ENCODE measurements at regions not wholly inside any gene's neighbourhood (a gene's known extent, or its start where the extent isn't known, plus 50 kb on each side); places are given as distances from the start of the nearest gene placed in this dataset.
A peak's percentile ranks its signal among the peaks of the same experiment; 100 is the strongest.
"Not testable (repeated sequence)": the region's sequence is repeated elsewhere in the genome, so short reads cannot be mapped to it uniquely, and the experiment has no call there.

- H3K4me2 ChIP-seq; H3K27ac ChIP-seq (ENCODE audit: low read depth in 2 of 2, low read length in 1 of 2); CTCF ChIA-PET; H3K36me3 ChIP-seq (replicated peaks in 1 of 2; ENCODE audit: control insufficient read depth in 1 of 2, insufficient read depth in 2 of 2, low read length in 1 of 2); H3K9me2 ChIP-seq; H2AFZ ChIP-seq (ENCODE audit: low read depth); H3K27me3 ChIP-seq (ENCODE audit: insufficient read depth); H3K79me2 ChIP-seq (ENCODE audit: insufficient read depth); H3K9ac ChIP-seq; POLR2A ChIA-PET; DNase-seq; H4K20me1 ChIP-seq (ENCODE audit: insufficient read depth); H3K4me1 ChIP-seq (ENCODE audit: control insufficient read depth in 1 of 2, insufficient read depth in 2 of 2, low read depth in 1 of 2, low read length in 1 of 2); H3K9me3 ChIP-seq; H3F3A ChIP-seq (replicated peaks; ENCODE audit: insufficient read depth): not testable (repeated sequence)
- peak overlapping the region in 1 of 2 experiments; percentile 0; a peak in 1 of 4 replicates for H3K4me3 ChIP-seq (ENCODE audit: low read depth in 2 of 2, low read length in 1 of 2)
- WGBS (ENCODE audit: low lambda C conversion rate) = 40% methylated on average over 19 of the region's 20 CpGs
Observed at GRCh38 chr6:78646542-78647415, 220.6 kb upstream of the IRAK1BP1 start.

GRCh38 chr6:78665819-78666218 is 201.5 kb upstream of the IRAK1BP1 start:
- H3K9me3 ChIP-seq; H3K9me2 ChIP-seq; DNase-seq; H3K79me2 ChIP-seq (ENCODE audit: insufficient read depth); H3K27ac ChIP-seq (ENCODE audit: low read depth in 2 of 2, low read length in 1 of 2); H3K4me1 ChIP-seq (ENCODE audit: control insufficient read depth in 1 of 2, insufficient read depth in 2 of 2, low read depth in 1 of 2, low read length in 1 of 2); H3K27me3 ChIP-seq (ENCODE audit: insufficient read depth); H3K4me3 ChIP-seq (ENCODE audit: low read depth in 2 of 2, low read length in 1 of 2); H3K36me3 ChIP-seq (replicated peaks in 1 of 2; ENCODE audit: control insufficient read depth in 1 of 2, insufficient read depth in 2 of 2, low read length in 1 of 2); H2AFZ ChIP-seq (ENCODE audit: low read depth); H3K9ac ChIP-seq; H4K20me1 ChIP-seq (ENCODE audit: insufficient read depth); H3K4me2 ChIP-seq; CTCF ChIA-PET; H3F3A ChIP-seq (replicated peaks; ENCODE audit: insufficient read depth); POLR2A ChIA-PET: not testable (repeated sequence)
- 72% methylated on average over 3 of the region's 3 CpGs for WGBS (ENCODE audit: low lambda C conversion rate)

GRCh38 chr6:78666764-78667163 is 200.6 kb upstream of the IRAK1BP1 start:
- no peaks in the 10 kb centered on the region for H3K79me2 ChIP-seq (ENCODE audit: insufficient read depth)
- ChIA-PET POLR2A (no interaction called here), CTCF (no interaction called here)
- no peak overlapping the region for H3K27ac ChIP-seq (ENCODE audit: low read depth in 2 of 2, low read length in 1 of 2)
- no peaks in the 10 kb centered on the region for H4K20me1 ChIP-seq (ENCODE audit: insufficient read depth)
- no peaks in the 10 kb centered on the region for H3K27me3 ChIP-seq (ENCODE audit: insufficient read depth)
- no peaks in the 10 kb centered on the region for H3K9me2 ChIP-seq
- no peaks in the 10 kb centered on the region for H3F3A ChIP-seq (replicated peaks; ENCODE audit: insufficient read depth)
- no peaks in the 10 kb centered on the region for H3K4me1 ChIP-seq (ENCODE audit: control insufficient read depth in 1 of 2, insufficient read depth in 2 of 2, low read depth in 1 of 2, low read length in 1 of 2)
- H3K9me3 ChIP-seq = no peaks in the 10 kb centered on the region
- no peak overlapping the region for H3K9ac ChIP-seq
- no peak overlapping the region for H3K4me3 ChIP-seq (ENCODE audit: low read depth in 2 of 2, low read length in 1 of 2)
- TF ChIP-seq JUND (IDR thresholded peaks at IDR 0.05) (no peak), TEAD4 (IDR thresholded peaks at IDR 0.05; ENCODE audit: borderline replicate concordance, insufficient read depth) (no peak), SIN3A (IDR thresholded peaks at IDR 0.05; ENCODE audit: borderline replicate concordance, low read depth, low read length) (no peak), RCOR1 (IDR thresholded peaks at IDR 0.05; ENCODE audit: low read length) (no peak), EZH2phosphoT487 (IDR thresholded peaks at IDR 0.05; ENCODE audit: borderline replicate concordance, low read depth) (no peak), TAF1 (IDR thresholded peaks at IDR 0.05; ENCODE audit: borderline replicate concordance, low read depth, low read length) (no peak), FOXM1 (IDR thresholded peaks at IDR 0.05; ENCODE audit: low read depth) (no peak), FOXJ3 (CRISPR knock-in tag; IDR thresholded peaks at IDR 0.05) (no peak), YY1 (IDR thresholded peaks at IDR 0.05; ENCODE audit: low read depth) (no peak), GABPA (IDR thresholded peaks at IDR 0.05; ENCODE audit: low read depth) (no peak), MEF2A (IDR thresholded peaks at IDR 0.05; ENCODE audit: borderline replicate concordance, low read depth) (no peak), TCF12 (IDR thresholded peaks at IDR 0.05) (no peak), USF1 (IDR thresholded peaks at IDR 0.05; ENCODE audit: borderline replicate concordance, low read depth) (no peak), GATA2 (CRISPR knock-in tag; IDR thresholded peaks at IDR 0.05) (no peak), RXRA (IDR thresholded peaks at IDR 0.05; ENCODE audit: borderline replicate concordance, low read depth) (no peak), MAX (IDR thresholded peaks at IDR 0.05; ENCODE audit: low read depth) (no peak), REST (IDR thresholded peaks at IDR 0.05; ENCODE audit: low read depth, low read length) (no peak), RAD21 (IDR thresholded peaks at IDR 0.05; ENCODE audit: low read length) (no peak), EP300 (IDR thresholded peaks at IDR 0.05; ENCODE audit: borderline replicate concordance in 1 of 2, low read depth in 1 of 2, low read length in 1 of 2) (no peak)
- no peak overlapping the region for H3K4me2 ChIP-seq
- no peak for DNase-seq
- H3K36me3 ChIP-seq (replicated peaks in 1 of 2; ENCODE audit: control insufficient read depth in 1 of 2, insufficient read depth in 2 of 2, low read length in 1 of 2) = no peaks in the 10 kb centered on the region
- no peak overlapping the region for H2AFZ ChIP-seq (ENCODE audit: low read depth)
- 35% methylated on average over 1 of the region's 1 CpG for WGBS (ENCODE audit: low lambda C conversion rate)
